Mucosa of gallbladder (tissue), 1 donor: ENCODE measurements at regions not wholly inside any gene's neighbourhood (a gene's known extent, or its start where the extent isn't known, plus 50 kb on each side); places are given as distances from the start of the nearest gene placed in this dataset.

Source experiments
- DNase-seq: peaks from one replicate; pipeline ENCODE4 v3.0.0-alpha.2; 2020; ENCODE audit warnings: low spot score
- donor health status: DM: no; HTN: no; CAD: no.

DNA sequence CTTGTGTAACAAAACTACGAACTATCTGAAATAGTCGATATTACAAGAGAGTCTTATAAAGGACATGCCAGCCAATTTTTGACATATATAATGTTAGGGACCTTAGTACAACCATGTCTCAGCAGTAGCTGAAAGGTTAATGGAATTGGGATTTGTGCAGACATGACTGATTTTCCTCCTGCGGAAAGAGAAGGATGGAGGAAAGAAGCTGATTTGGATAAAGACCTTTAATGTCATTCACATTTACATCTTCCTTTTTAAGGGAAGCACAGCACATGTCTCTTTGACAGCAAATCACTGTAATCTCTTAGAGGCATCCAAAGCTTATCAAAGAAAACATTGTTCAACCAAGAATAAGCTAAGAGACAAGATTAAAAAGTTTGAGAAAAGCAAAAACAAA lies 1976.2 kb upstream of the IGFBP7 start:
- DNase-seq, result no peak

DNA sequence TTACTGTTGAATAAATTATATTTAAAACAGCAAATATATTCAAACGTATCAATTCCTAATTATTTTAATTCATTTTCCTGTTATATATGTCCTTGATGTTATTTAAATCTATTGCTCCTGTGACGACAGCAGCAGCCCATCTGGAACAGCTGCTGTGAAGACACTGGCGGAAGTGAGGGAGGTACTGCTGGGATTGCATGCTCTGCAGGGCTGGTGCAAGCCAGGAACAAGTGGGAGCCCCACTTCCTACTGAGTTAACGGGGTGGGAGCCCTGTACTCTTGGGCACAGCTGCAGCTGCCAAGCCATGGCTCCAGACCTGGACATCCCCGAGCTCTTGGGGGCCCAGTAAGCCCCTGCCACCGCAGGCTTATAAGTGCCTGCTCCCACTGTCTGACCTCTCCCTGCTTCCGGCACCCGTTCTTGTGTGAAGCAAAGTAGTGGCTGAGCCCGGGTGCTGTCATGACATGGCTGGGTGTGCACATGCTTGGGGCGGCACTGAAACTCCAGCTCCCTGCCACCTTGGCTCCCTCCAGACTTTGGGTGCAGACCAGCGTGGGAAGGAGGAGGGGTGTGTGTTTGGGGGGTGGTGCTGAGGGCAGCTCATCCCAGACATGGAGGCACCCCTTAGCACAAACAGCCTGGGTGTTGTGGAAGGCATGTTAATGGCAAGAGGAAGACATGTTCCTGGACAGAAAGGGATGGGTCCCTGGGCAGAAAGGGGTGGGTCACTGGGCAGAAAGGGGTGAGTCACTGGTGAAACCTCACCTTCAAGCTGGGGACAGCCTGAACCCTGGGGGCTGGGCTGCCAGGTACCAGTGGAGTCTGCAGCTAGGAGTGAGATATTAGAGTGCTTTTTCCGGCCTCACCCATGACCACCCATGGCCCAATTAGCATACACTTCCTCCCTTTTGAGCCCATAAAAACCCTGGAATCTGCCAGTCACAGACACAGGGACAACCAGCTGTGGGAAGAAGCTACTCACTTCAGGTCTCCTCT lies 1981.3 kb upstream of the IGFBP7 start:
- no peak for DNase-seq

DNA sequence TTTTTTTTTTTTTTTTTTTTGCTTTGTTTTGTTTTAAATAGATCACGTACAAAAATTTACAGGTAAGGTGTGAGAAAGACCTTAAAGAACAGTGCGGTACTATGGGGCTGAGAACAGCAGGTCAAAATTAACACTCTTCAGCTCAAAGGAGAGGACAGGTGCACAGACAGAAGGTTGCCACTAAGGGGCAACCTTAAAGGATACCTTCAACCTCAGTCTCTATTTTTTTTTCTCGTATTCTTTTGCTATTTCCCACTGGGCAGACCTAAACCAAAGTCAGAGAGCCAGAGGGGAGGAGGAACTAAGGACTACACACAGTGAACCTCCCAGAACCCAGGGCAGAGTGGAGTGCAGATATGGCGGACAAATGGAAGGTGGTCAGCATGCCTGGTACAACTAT lies 1984.3 kb upstream of the IGFBP7 start:
- DNase-seq, result no peak

DNA sequence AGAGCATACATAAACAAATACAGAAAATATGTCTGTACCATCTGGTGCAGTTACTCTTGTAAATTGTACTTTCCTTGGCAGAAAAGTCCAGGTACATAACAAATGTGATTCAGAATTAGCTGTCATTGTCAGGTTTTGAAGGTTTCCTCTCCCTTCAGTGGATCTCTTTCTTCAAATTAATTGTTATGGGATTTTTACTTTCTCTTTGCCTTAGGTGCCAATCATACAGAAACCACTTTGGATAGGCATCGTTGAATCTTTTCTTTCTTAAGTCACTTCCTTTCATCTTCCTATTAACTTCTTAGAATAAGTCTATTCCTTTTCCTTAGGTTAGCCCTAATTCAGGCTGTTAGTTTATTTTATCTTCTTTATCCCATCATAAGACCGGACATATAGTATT lies 1992.1 kb upstream of the IGFBP7 start:
- DNase-seq, result no peak

- DNase-seq, result no peak
These were observed 2010.2 kb upstream of the IGFBP7 start for GRCh38 chr4:59120287-59120814.

DNA sequence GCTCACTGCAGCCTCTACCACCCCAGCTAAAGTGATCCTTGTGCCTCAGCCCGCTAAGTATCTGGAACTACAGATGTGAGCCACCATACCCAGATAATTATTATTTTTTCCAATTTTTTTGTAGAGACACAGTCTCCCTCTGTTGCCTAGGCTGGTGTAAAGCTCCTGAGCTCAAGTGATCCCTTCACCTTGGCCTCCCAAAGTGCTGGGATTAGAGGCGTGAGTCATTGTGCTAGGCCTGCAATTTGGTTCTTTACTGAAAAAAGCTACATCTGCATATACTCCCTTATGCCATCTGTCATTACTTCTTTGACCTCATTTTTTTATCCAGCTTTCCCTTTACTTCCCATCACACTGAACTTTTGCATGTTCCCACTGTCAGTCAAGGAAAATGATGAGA lies 2012.4 kb upstream of the IGFBP7 start:
- no peak for DNase-seq

- no peak for DNase-seq
These were observed 2016.0 kb upstream of the IGFBP7 start for GRCh38 chr4:59126159-59126558.

DNA sequence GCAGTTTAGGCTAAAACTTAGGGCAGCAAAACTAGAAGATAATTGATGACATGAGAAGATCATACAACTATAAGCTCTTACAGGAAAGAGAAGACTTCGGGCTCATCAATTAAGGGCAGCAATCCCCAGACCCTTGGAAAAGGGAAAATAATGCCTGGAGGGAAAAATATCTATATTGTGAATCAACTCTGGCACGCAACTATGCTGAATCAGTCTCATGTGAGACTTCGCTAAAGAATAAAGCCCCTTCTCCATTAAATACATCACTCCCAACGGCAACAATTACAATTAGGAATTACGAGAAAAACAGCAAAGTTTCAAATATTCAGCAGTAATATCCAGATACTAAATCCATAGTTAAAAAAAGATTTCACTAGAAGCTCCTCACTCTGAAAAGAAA lies 2016.8 kb upstream of the IGFBP7 start:
- DNase-seq, result no peak

- DNase-seq, result no peak
These were observed 2017.6 kb upstream of the IGFBP7 start for GRCh38 chr4:59127743-59128142.

GRCh38 chr4:59135248-59135985 lies 2025.2 kb upstream of the IGFBP7 start:
- no peak for DNase-seq

DNA sequence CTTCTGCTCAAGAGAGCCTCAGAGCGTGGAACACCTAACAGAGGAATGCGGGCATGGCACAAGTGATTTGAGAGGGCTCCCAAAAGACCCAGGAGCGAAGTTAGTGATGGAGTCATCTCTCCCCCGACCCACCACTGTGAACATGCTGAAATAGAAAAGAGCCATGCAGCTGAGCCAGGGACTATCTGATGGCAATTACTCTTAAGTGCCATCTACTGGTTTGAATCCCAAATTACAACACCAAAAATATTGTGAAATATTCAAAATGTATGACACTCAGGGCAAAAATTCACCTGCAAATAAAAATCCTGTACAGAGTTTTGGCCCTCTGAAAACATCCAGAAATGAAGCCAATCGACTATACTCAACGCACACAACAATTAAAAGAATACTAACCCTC lies 2038.9 kb upstream of the ADGRL3 start:
- DNase-seq, result no peak

GRCh38 chr4:59175617-59176016 lies 2024.5 kb upstream of the ADGRL3 start:
- DNase-seq, result no peak

- no peak for DNase-seq
These were observed 2020.8 kb upstream of the ADGRL3 start for GRCh38 chr4:59179372-59179771.

DNA sequence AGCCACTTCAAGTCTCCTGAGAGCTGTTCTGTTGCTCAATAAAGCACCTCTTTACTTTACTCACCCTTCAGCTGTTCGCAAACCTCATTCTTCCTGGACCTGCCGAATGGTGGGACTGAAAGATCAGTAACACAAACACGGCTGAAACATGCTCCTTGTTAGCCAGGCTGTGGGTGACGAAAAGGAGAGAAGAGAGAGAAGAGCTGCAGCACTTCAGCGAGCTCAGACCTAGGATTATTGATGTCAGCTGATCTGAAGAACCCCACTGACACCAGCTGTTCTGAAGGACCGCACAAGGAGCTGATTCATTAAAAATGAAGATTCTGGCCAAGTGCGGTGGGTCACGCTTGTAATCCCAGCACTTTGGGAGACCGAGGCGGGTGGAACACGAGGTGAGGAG lies 2020.0 kb upstream of the ADGRL3 start:
- DNase-seq, result no peak

DNA sequence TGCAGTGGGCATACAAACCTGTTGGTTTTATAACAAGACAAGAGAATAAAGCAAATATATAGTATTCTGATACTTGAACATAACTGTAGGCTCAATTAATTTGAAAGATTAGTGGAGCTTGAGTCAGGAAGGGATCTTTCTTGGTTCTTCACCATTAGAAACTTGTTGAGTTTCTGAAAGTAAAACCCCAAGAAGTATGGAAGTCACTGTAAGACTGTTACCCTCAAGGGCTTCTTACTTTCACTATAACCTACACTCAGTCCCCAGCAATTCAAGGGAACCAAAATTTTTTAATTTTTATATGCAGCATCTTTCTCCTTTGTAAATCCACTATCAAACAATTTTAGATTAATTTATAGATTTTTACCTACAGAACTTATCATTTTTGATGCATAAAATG lies 2019.2 kb upstream of the ADGRL3 start:
- DNase-seq, result no peak

DNA sequence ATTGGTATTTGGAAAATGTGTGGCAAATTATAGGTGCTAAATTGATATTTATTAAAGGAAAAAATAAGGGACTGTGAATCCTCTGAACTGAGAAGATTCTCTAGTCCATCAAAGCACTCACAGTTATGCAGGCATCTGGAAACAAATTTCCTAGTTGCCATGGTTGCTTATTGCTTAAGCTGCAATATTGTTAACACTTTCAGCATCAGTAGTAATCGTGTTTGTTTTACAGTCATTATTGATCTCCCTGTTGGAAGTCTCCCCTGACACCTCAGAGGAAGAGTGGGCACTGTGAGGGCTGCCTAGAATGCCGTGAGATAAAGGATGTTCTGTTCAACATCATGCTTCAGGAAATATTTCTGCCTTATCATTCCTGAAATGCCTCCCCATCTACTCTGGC lies 2004.3 kb upstream of the ADGRL3 start:
- DNase-seq, result no peak

- DNase-seq, result no peak
These were observed 1999.1 kb upstream of the ADGRL3 start for GRCh38 chr4:59200992-59201391.

DNA sequence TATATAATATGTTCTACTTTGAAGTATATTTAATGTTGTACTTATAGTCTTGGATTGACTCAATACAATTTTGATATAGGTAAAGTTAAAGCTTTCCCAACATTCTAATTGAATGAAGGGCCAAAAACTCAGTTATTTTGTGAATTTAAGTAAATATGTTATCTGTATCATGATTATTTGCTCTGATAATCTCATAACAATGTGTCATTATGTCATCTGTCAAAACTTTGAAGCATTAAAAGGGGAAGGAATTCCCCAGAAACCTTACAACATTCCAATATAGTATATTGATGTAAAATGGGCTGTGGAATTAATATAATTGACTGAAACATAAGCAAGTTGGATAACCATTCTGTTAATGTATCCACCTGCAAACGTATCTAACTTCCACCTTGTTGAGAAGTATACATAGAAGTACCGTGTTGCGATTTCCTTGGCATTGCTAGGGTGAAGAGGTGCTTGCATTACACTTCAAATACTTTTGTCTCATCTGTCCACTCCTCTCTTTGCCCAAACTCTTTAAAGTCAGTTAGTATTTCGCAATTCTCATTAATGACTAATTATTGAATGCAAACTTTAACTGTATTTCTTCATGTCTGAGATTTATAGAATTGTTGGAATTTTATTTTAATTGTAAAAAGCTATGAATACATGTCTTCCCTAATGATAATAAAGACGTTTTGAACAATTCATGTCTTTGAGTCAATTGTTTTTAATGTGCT lies 1982.1 kb upstream of the ADGRL3 start:
- no peak for DNase-seq

- DNase-seq, result no peak
These were observed 1977.9 kb upstream of the ADGRL3 start for GRCh38 chr4:59222221-59222620.

GRCh38 chr4:59223292-59223941 lies 1976.7 kb upstream of the ADGRL3 start:
- DNase-seq, result no peak

- no peak for DNase-seq
These were observed 1961.9 kb upstream of the ADGRL3 start for GRCh38 chr4:59238212-59238611.

DNA sequence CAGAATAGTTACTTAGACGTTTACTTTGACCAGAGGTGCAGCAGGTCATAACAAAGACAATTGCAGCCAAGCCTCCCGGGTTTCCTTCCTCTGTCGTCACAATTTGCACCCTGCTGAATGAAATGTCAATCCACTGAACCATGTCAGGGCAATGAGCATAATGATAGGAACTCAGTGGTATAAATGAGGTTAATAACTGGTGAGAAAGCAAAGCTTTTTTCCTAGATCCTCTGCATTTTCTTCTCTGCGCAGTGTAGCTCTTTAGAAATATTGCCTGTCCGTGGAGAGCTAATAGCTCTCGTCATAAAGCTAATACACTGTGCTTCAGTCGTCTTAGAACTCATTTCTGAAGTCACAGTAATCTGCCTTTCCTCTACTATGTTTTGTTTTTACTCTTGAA lies 1960.1 kb upstream of the ADGRL3 start:
- DNase-seq, result no peak
